ENCODE measurements at regions not wholly inside any gene's neighbourhood (a gene's known extent, or its start where the extent isn't known, plus 50 kb on each side); places are given as distances from the start of the nearest gene placed in this dataset.
A peak's percentile ranks its signal among the peaks of the same experiment; 100 is the strongest.

GRCh38 chr3:167110901-167111300 is 269.2 kb downstream of the ZBBX start:
- Mint-ChIP-seq H3K9me3 (ENCODE audit: unreplicated experiment) (no peaks in the 10 kb centered on the region), H3K27ac (ENCODE audit: unreplicated experiment) (no peak overlapping the region), H3K4me3 (ENCODE audit: unreplicated experiment) (no peak overlapping the region), H3K27me3 (ENCODE audit: unreplicated experiment) (peaks cover 7% of the 10 kb centered on the region), H3K4me1 (ENCODE audit: unreplicated experiment) (peaks cover 22% of the 10 kb centered on the region), H3K36me3 (ENCODE audit: low read depth, unreplicated experiment) (no peaks in the 10 kb centered on the region)
- no peak for DNase-seq (ENCODE audit: low spot score)
- TF ChIP-seq CTCF (IDR thresholded peaks at IDR 0.05; ENCODE audit: unreplicated experiment): no peak

- Mint-ChIP-seq H3K27ac (ENCODE audit: unreplicated experiment) (no peak overlapping the region), H3K27me3 (ENCODE audit: unreplicated experiment) (no peaks in the 10 kb centered on the region), H3K4me1 (ENCODE audit: unreplicated experiment) (peaks cover 22% of the 10 kb centered on the region), H3K9me3 (ENCODE audit: unreplicated experiment) (no peaks in the 10 kb centered on the region), H3K4me3 (ENCODE audit: unreplicated experiment) (no peak overlapping the region), H3K36me3 (ENCODE audit: low read depth, unreplicated experiment) (no peaks in the 10 kb centered on the region)
- no peak for TF ChIP-seq CTCF (IDR thresholded peaks at IDR 0.05; ENCODE audit: unreplicated experiment)
- DNase-seq (ENCODE audit: low spot score): no peak
Measured at GRCh38 chr3:167109746-167110145, 270.4 kb downstream of the ZBBX start.

GRCh38 chr3:167106456-167106855 is 273.6 kb downstream of the ZBBX start:
- H3K27ac Mint-ChIP-seq (ENCODE audit: unreplicated experiment): no peak overlapping the region
- TF ChIP-seq CTCF (IDR thresholded peaks at IDR 0.05; ENCODE audit: unreplicated experiment): no peak
- H3K4me1 Mint-ChIP-seq (ENCODE audit: unreplicated experiment): peaks cover 4% of the 10 kb centered on the region

GRCh38 chr3:167102071-167102470 is 278.0 kb downstream of the ZBBX start:
- H3K9me3 Mint-ChIP-seq (ENCODE audit: unreplicated experiment): no peaks in the 10 kb centered on the region
- DNase-seq (ENCODE audit: low spot score): no peak

More at GRCh38 chr3:167106456-167106855, 273.6 kb downstream of the ZBBX start:
- Mint-ChIP-seq H3K27me3 (ENCODE audit: unreplicated experiment) (peaks cover 2% of the 10 kb centered on the region), H3K4me3 (ENCODE audit: unreplicated experiment) (no peak overlapping the region), H3K36me3 (ENCODE audit: low read depth, unreplicated experiment) (no peaks in the 10 kb centered on the region), H3K9me3 (ENCODE audit: unreplicated experiment) (no peaks in the 10 kb centered on the region)
- DNase-seq (ENCODE audit: low spot score): no peak

GRCh38 chr3:167100651-167101050 is 279.4 kb downstream of the ZBBX start:
- Mint-ChIP-seq H3K27ac (ENCODE audit: unreplicated experiment) (no peak overlapping the region), H3K4me3 (ENCODE audit: unreplicated experiment) (no peak overlapping the region), H3K4me1 (ENCODE audit: unreplicated experiment) (peaks cover 9% of the 10 kb centered on the region), H3K27me3 (ENCODE audit: unreplicated experiment) (peaks cover 2% of the 10 kb centered on the region), H3K36me3 (ENCODE audit: low read depth, unreplicated experiment) (no peaks in the 10 kb centered on the region), H3K9me3 (ENCODE audit: unreplicated experiment) (no peaks in the 10 kb centered on the region)
- no peak for DNase-seq (ENCODE audit: low spot score)
- TF ChIP-seq CTCF (IDR thresholded peaks at IDR 0.05; ENCODE audit: unreplicated experiment): no peak

More at GRCh38 chr3:167102071-167102470, 278.0 kb downstream of the ZBBX start:
- no peaks in the 10 kb centered on the region for H3K36me3 Mint-ChIP-seq (ENCODE audit: low read depth, unreplicated experiment)
- peaks cover 5% of the 10 kb centered on the region for H3K4me1 Mint-ChIP-seq (ENCODE audit: unreplicated experiment)
- H3K27ac Mint-ChIP-seq (ENCODE audit: unreplicated experiment): no peak overlapping the region
- peaks cover 2% of the 10 kb centered on the region for H3K27me3 Mint-ChIP-seq (ENCODE audit: unreplicated experiment)
- H3K4me3 Mint-ChIP-seq (ENCODE audit: unreplicated experiment): no peak overlapping the region
- peak; percentile 57 for TF ChIP-seq CTCF (IDR thresholded peaks at IDR 0.05; ENCODE audit: unreplicated experiment)

All from endothelial cell (in vitro differentiated cells).